ENCODE measurements at regions not wholly inside any gene's neighbourhood (a gene's known extent, or its start where the extent isn't known, plus 50 kb on each side); places are given as distances from the start of the nearest gene placed in this dataset.

DNA sequence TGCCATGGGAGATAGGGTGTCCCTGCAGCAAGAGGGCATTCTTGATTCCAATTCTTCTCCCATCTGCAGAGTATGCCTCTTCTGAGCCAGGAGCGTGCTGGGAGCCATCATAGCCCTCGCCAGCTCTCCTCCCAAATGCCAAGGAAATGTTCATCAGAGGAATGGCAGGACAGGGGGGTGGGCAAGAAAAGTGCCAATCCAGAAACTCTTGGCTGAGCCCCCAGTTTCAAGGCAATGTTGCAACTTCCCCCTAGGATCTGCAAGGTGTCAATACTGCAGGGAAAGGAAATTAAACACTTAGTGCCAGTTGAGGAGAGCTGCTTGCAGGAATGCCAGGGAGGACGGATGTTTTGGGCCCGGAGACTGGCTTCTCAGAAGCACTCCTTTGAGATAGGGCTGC lies 94.8 kb upstream of the PRDM11 start:
- TF ChIP-seq POLR2AphosphoS5 (IDR thresholded peaks at IDR 0.05; ENCODE audit: insufficient read depth, low read depth, low read length) (no peak), EZH2 (IDR thresholded peaks at IDR 0.05; ENCODE audit: borderline replicate concordance, low read depth, low read length, severe bottlenecking) (no peak), FOS (IDR thresholded peaks at IDR 0.05; ENCODE audit: borderline replicate concordance, insufficient read depth, low read length) (no peak)
- no peak overlapping the region for H3K4me2 ChIP-seq (ENCODE audit: insufficient read depth, low read length)

DNA sequence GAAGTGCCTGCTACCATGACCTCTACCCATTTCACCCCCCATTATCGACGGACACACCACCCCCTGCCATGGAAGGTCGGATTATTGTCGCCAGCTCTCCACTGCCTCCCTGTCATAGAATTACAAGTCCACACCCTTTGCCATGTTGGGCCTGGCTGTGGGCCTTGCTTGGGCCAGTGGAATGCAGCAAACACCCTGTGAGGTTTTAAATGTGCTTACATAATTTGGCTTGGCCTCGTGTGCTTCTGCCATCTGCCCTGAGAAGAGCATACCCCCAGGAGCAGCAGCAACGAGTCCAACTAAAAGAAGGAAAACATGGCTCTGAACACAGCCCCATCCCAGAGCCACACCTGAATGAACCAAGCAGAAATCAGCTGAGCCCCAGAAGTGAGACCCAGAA lies 94.1 kb upstream of the PRDM11 start:
- POLR2A ChIA-PET, result no interaction called here
- dilution Hi-C loops (cut with MboI; ENCODE audit: extremely low pct_ligation_motif_present, low sequenced_read_pairs), result no loop called here
- no TSS peak for BruUV-seq (replicated peaks)

More for the DNA sequence above, 94.8 kb upstream of the PRDM11 start:
- Histone ChIP-seq H2AFZ (ENCODE audit: low read depth, low read length) (no peak overlapping the region), H3K4me3 (replicated peaks in 1 of 3; ENCODE audit: insufficient read depth in 1 of 3, low read depth in 1 of 3, low read length in 3 of 3) (no peak overlapping the region), H3K27me3 (ENCODE audit: control insufficient read depth in 2 of 2, insufficient read depth in 2 of 2, low read length in 2 of 2) (peaks cover 0 to 5% of the 10 kb centered on the region in 2 experiments), H3K27ac (ENCODE audit: insufficient read depth, low read depth, low read length) (no peak overlapping the region), H3K9me3 (replicated peaks; ENCODE audit: control insufficient read depth, insufficient read depth, low read length) (no peaks in the 10 kb centered on the region), H3K4me1 (ENCODE audit: control insufficient read depth, extremely low read depth, insufficient read depth, low read length) (peaks cover 4% of the 10 kb centered on the region), H3K9me1 (replicated peaks; ENCODE audit: control insufficient read depth, extremely low read depth, insufficient read depth, low read length) (no peaks in the 10 kb centered on the region), H3K36me3 (ENCODE audit: control insufficient read depth in 2 of 2, extremely low read depth in 1 of 2, insufficient read depth in 2 of 2, low read length in 2 of 2) (no peaks in the 10 kb centered on the region), H3K9ac (replicated peaks; ENCODE audit: extremely low read depth, insufficient read depth, low read length) (no peak overlapping the region), H3K79me2 (ENCODE audit: control insufficient read depth, insufficient read depth, low read length) (no peaks in the 10 kb centered on the region), H4K20me1 (replicated peaks; ENCODE audit: control insufficient read depth, extremely low read depth, insufficient read depth, low read length) (no peaks in the 10 kb centered on the region)
- ChIA-PET POLR2A (no interaction called here), CTCF (interaction anchor here (1.4 kb wide), 1 partner anchor 18 kb away, joined by 3 read pairs; no protein-coding TSS in a partner anchor)
- FAIRE-seq (no peak), DNase-seq (ENCODE audit: low read depth, low spot score) (no peak)
- intact Hi-C loops (cut with micrococcal nuclease) (no loop called here), dilution Hi-C loops (cut with MboI; ENCODE audit: extremely low pct_ligation_motif_present, low sequenced_read_pairs) (no loop called here)
- no TSS peak for BruUV-seq (replicated peaks)

More for the DNA sequence above, 94.1 kb upstream of the PRDM11 start:
- intact Hi-C loops (cut with micrococcal nuclease), result no loop called here
- no peak overlapping the region for H3K9ac ChIP-seq (replicated peaks; ENCODE audit: extremely low read depth, insufficient read depth, low read length)
- H3K4me1 ChIP-seq (ENCODE audit: control insufficient read depth, extremely low read depth, insufficient read depth, low read length), result peaks cover 4% of the 10 kb centered on the region
- no peak for FAIRE-seq
- no peaks in the 10 kb centered on the region for H3K79me2 ChIP-seq (ENCODE audit: control insufficient read depth, insufficient read depth, low read length)
- no peaks in the 10 kb centered on the region for H4K20me1 ChIP-seq (replicated peaks; ENCODE audit: control insufficient read depth, extremely low read depth, insufficient read depth, low read length)
- H3K27me3 ChIP-seq (ENCODE audit: control insufficient read depth in 2 of 2, insufficient read depth in 2 of 2, low read length in 2 of 2), result peaks cover 0 to 5% of the 10 kb centered on the region in 2 experiments
- H3K27ac ChIP-seq (ENCODE audit: insufficient read depth, low read depth, low read length), result no peak overlapping the region
- no peak overlapping the region for H3K4me3 ChIP-seq (replicated peaks in 1 of 3; ENCODE audit: insufficient read depth in 1 of 3, low read depth in 1 of 3, low read length in 3 of 3)
- no peak for DNase-seq (ENCODE audit: low read depth, low spot score)
- no peak overlapping the region for H3K4me2 ChIP-seq (ENCODE audit: insufficient read depth, low read length)
- H3K9me1 ChIP-seq (replicated peaks; ENCODE audit: control insufficient read depth, extremely low read depth, insufficient read depth, low read length), result no peaks in the 10 kb centered on the region
- no peak overlapping the region for H2AFZ ChIP-seq (ENCODE audit: low read depth, low read length)
- TF ChIP-seq MYC (IDR thresholded peaks at IDR 0.05; ENCODE audit: low read depth, low read length), result no peak
- TF ChIP-seq, protein P1, sequence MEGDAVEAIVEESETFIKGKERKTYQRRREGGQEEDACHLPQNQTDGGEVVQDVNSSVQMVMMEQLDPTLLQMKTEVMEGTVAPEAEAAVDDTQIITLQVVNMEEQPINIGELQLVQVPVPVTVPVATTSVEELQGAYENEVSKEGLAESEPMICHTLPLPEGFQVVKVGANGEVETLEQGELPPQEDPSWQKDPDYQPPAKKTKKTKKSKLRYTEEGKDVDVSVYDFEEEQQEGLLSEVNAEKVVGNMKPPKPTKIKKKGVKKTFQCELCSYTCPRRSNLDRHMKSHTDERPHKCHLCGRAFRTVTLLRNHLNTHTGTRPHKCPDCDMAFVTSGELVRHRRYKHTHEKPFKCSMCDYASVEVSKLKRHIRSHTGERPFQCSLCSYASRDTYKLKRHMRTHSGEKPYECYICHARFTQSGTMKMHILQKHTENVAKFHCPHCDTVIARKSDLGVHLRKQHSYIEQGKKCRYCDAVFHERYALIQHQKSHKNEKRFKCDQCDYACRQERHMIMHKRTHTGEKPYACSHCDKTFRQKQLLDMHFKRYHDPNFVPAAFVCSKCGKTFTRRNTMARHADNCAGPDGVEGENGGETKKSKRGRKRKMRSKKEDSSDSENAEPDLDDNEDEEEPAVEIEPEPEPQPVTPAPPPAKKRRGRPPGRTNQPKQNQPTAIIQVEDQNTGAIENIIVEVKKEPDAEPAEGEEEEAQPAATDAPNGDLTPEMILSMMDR (IDR thresholded peaks at IDR 0.05; ENCODE audit: extremely low read depth in 1 of 2, insufficient read depth in 1 of 2, low read depth in 1 of 2, low read length in 2 of 2), result no peak
- TF ChIP-seq GATA2 (IDR thresholded peaks at IDR 0.05; ENCODE audit: insufficient read depth, insufficient read length, low read depth, low read length), result no peak
- TF ChIP-seq, protein P2, sequence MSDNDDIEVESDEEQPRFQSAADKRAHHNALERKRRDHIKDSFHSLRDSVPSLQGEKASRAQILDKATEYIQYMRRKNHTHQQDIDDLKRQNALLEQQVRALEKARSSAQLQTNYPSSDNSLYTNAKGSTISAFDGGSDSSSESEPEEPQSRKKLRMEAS (IDR thresholded peaks at IDR 0.05; ENCODE audit: insufficient read depth, insufficient read length), result no peak
- TF ChIP-seq POLR2A (IDR thresholded peaks at IDR 0.05; ENCODE audit: low read depth, low read length), result no peak
- no peaks in the 10 kb centered on the region for H3K9me3 ChIP-seq (replicated peaks; ENCODE audit: control insufficient read depth, insufficient read depth, low read length)
- no peaks in the 10 kb centered on the region for H3K36me3 ChIP-seq (ENCODE audit: control insufficient read depth in 2 of 2, extremely low read depth in 1 of 2, insufficient read depth in 2 of 2, low read length in 2 of 2)
- CTCF ChIA-PET, result no interaction called here
